ENCODE measurements at regions not wholly inside any gene's neighbourhood (a gene's known extent, or its start where the extent isn't known, plus 50 kb on each side); places are given as distances from the start of the nearest gene placed in this dataset.

DNA sequence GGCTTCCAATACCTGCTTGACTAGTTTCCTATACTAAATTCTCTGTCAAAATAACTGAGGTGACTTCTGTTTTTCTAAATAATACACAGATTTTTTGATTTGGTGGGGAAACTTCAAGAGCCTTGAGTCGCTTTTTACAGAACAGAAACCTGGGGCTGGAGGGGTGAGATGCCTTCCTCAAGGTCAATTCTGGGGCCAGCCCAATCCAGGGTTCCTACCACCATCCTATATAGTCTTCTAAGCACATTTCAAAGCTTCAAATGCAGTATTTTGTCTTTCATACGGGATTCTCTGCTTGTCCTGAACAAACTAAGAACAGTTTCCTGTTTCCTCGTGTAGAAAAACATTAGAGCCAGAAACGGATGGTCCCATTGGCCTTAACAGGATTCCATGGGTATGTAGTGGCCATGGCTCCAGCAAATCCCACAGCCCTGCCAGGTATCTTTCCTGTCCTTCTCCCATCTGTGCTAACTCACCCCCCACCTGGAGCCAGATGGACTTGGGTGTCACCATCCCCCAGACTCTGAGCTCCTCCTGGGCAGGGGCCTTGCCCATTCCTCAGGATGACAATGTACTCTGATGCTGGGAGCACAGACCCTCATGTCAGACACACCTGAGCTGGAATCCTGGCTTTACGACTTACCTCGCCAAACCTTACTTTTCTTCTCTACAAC is 146.9 kb downstream of the KLF13 start:
- Histone ChIP-seq H3F3A (ENCODE audit: low read length, unreplicated experiment) (no peaks in the 10 kb centered on the region), H3K4me1 (ENCODE audit: insufficient read depth, low read length) (no peaks in the 10 kb centered on the region), H2AFZ (ENCODE audit: low read length) (no peak overlapping the region), H3K27me3 (ENCODE audit: low read length) (peaks cover 25% of the 10 kb centered on the region), H3K9me3 (ENCODE audit: low read length) (no peaks in the 10 kb centered on the region), H3K27ac (ENCODE audit: low read length) (no peak overlapping the region), H3K4me3 (ENCODE audit: low read length) (no peak overlapping the region), H4K20me1 (ENCODE audit: low read length) (no peaks in the 10 kb centered on the region), H3K36me3 (ENCODE audit: low read depth, low read length) (no peaks in the 10 kb centered on the region), H3K9ac (ENCODE audit: low read length) (no peak overlapping the region), H3K79me2 (ENCODE audit: low read length) (no peaks in the 10 kb centered on the region), H3K4me2 (ENCODE audit: low read length) (no peak overlapping the region), H3K9me2 (replicated peaks; ENCODE audit: low read length) (no peaks in the 10 kb centered on the region)
- intact Hi-C loops (cut with micrococcal nuclease) = no loop called here
- ChIA-PET POLR2A (ENCODE audit: unreplicated experiment) (no interaction called here), CTCF (no interaction called here)
- ATAC-seq (no peak), DNase-seq (no peak)
- TF ChIP-seq, protein P1, sequence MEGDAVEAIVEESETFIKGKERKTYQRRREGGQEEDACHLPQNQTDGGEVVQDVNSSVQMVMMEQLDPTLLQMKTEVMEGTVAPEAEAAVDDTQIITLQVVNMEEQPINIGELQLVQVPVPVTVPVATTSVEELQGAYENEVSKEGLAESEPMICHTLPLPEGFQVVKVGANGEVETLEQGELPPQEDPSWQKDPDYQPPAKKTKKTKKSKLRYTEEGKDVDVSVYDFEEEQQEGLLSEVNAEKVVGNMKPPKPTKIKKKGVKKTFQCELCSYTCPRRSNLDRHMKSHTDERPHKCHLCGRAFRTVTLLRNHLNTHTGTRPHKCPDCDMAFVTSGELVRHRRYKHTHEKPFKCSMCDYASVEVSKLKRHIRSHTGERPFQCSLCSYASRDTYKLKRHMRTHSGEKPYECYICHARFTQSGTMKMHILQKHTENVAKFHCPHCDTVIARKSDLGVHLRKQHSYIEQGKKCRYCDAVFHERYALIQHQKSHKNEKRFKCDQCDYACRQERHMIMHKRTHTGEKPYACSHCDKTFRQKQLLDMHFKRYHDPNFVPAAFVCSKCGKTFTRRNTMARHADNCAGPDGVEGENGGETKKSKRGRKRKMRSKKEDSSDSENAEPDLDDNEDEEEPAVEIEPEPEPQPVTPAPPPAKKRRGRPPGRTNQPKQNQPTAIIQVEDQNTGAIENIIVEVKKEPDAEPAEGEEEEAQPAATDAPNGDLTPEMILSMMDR (conservative IDR thresholded peaks at IDR 0.05; ENCODE audit: low read depth, low read length) = no peak
- TF ChIP-seq EZH2phosphoT487 (IDR thresholded peaks at IDR 0.05; ENCODE audit: borderline replicate concordance, low read length) (no peak), EZH2 (IDR thresholded peaks at IDR 0.05; ENCODE audit: low read length, unreplicated experiment) (no peak)
- no TSS peak for BruUV-seq (replicated peaks)

DNA sequence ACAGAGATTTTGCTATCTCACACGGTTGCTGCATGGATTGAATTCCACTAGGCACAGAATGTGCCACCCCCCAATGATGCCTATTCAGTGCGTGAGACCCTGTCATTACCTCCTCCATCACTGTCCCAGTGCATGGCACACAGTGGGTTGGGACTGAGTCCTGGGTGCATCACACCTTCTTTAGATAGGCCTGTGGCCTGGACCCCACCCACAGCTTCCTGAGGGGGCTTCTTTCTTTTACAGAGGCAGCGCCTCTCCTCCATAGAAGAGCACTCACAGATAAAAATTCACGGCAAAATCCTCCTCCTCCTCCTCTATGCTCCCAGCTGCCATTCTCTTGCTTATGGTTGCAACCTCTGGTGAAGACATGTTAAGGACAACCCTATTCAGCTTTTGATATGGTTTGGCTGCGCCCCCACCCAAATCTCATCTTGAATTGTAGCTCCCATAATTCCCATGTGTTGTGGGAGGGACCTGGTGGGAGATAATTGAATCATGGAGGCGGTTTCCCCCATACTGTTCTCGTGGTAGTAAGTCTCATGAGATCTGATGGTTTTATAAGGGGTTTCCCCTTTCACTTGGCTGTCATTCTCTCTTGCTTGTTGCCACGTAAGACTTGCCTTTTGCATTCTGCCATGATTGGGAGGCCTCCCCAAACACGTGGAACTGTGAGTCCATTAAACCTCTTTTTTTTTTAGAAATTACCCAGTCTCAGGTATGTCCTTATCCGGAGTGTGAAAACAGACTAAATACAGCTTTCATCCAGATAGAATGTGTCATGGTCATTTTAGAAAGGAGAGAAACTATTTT is 147.6 kb downstream of the KLF13 start:
- no TSS peak for BruUV-seq (replicated peaks)
- Histone ChIP-seq H3K4me3 (ENCODE audit: low read length) (no peak overlapping the region), H4K20me1 (ENCODE audit: low read length) (no peaks in the 10 kb centered on the region), H3K9me2 (replicated peaks; ENCODE audit: low read length) (no peaks in the 10 kb centered on the region), H3K9ac (ENCODE audit: low read length) (no peak overlapping the region), H3F3A (ENCODE audit: low read length, unreplicated experiment) (no peaks in the 10 kb centered on the region), H3K9me3 (ENCODE audit: low read length) (no peaks in the 10 kb centered on the region), H3K4me1 (ENCODE audit: insufficient read depth, low read length) (no peaks in the 10 kb centered on the region), H3K27me3 (ENCODE audit: low read length) (peaks cover 23% of the 10 kb centered on the region), H3K4me2 (ENCODE audit: low read length) (no peak overlapping the region), H3K79me2 (ENCODE audit: low read length) (no peaks in the 10 kb centered on the region), H3K36me3 (ENCODE audit: low read depth, low read length) (no peaks in the 10 kb centered on the region), H3K27ac (ENCODE audit: low read length) (no peak overlapping the region), H2AFZ (ENCODE audit: low read length) (no peak overlapping the region)
- ChIA-PET CTCF (no interaction called here), POLR2A (ENCODE audit: unreplicated experiment) (no interaction called here)
- ATAC-seq (no peak), DNase-seq (no peak)
- intact Hi-C loops (cut with micrococcal nuclease) = no loop called here
- TF ChIP-seq, protein P1 (conservative IDR thresholded peaks at IDR 0.05; ENCODE audit: low read depth, low read length) = no peak
- TF ChIP-seq EZH2 (IDR thresholded peaks at IDR 0.05; ENCODE audit: low read length, unreplicated experiment) = no peak
- no peak for TF ChIP-seq EZH2phosphoT487 (IDR thresholded peaks at IDR 0.05; ENCODE audit: borderline replicate concordance, low read length)

DNA sequence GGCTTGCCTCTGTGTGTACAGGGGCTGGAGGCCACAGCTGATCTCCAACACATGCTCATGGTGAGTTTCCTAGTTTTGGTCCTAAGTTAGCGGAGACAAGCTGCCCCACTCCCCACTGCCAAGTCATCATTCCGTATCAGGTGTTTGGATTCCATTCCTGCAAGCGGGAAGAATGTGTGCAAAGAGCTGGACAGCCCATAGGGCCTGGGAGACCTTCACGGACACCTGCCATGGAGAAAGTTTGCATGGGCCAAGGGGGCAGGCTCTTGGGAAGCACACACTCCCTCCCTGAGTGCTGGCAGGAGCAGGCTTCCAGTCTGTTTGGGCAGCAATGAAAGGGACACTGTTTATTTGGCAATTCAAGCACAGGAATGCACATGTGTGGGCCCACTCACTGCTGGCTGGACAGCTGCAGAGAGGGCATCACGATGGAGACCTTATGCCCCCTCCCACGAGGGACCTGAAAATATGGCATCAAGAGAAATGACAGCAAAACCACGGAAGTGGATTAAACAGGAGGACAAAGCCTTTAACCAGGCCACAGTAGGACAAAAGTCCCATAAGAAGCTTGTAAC is 149.7 kb downstream of the KLF13 start:
- Histone ChIP-seq H3K9ac (ENCODE audit: low read length) (no peak overlapping the region), H3F3A (ENCODE audit: low read length, unreplicated experiment) (no peaks in the 10 kb centered on the region), H3K27me3 (ENCODE audit: low read length) (peaks cover 16% of the 10 kb centered on the region), H3K4me3 (ENCODE audit: low read length) (no peak overlapping the region), H2AFZ (ENCODE audit: low read length) (no peak overlapping the region), H3K4me2 (ENCODE audit: low read length) (no peak overlapping the region), H3K36me3 (ENCODE audit: low read depth, low read length) (no peaks in the 10 kb centered on the region), H3K79me2 (ENCODE audit: low read length) (no peaks in the 10 kb centered on the region), H4K20me1 (ENCODE audit: low read length) (no peaks in the 10 kb centered on the region), H3K4me1 (ENCODE audit: insufficient read depth, low read length) (no peaks in the 10 kb centered on the region), H3K9me3 (ENCODE audit: low read length) (no peaks in the 10 kb centered on the region), H3K9me2 (replicated peaks; ENCODE audit: low read length) (no peaks in the 10 kb centered on the region), H3K27ac (ENCODE audit: low read length) (no peak overlapping the region)
- ChIA-PET CTCF (no interaction called here), POLR2A (ENCODE audit: unreplicated experiment) (no interaction called here)
- DNase-seq = no peak
- no peak for TF ChIP-seq EZH2phosphoT487 (IDR thresholded peaks at IDR 0.05; ENCODE audit: borderline replicate concordance, low read length)
- intact Hi-C loops (cut with micrococcal nuclease) = no loop called here
- ATAC-seq = no peak
- no TSS peak for BruUV-seq (replicated peaks)

All from PC-3 (cell line).